ENCODE measurements at regions not wholly inside any gene's neighbourhood (a gene's known extent, or its start where the extent isn't known, plus 50 kb on each side); places are given as distances from the start of the nearest gene placed in this dataset.

- intact Hi-C loops (cut with micrococcal nuclease), result no loop called here
Measured at GRCh38 chr13:65857942-65858565, 1372.1 kb downstream of the PCDH9 start.

GRCh38 chr13:65856431-65856830, 1373.7 kb downstream of the PCDH9 start:
- no peaks in the 10 kb centered on the region for H3K9me3 ChIP-seq (replicated peaks; ENCODE audit: control insufficient read depth, insufficient read depth, low read length)
- H2AFZ ChIP-seq (ENCODE audit: low read depth, low read length), result no peak overlapping the region
- DNase-seq (ENCODE audit: low read depth, low spot score) (no peak), FAIRE-seq (no peak)
- H3K79me2 ChIP-seq (ENCODE audit: control insufficient read depth, insufficient read depth, low read length), result no peaks in the 10 kb centered on the region
- ChIA-PET CTCF (no interaction called here), POLR2A (no interaction called here)
- H3K27ac ChIP-seq (ENCODE audit: insufficient read depth, low read depth, low read length), result no peak overlapping the region
- dilution Hi-C loops (cut with MboI; ENCODE audit: extremely low pct_ligation_motif_present, low sequenced_read_pairs), result no loop called here
- no peak overlapping the region for H3K9ac ChIP-seq (replicated peaks; ENCODE audit: extremely low read depth, insufficient read depth, low read length)
- no peaks in the 10 kb centered on the region for H3K4me1 ChIP-seq (ENCODE audit: control insufficient read depth, extremely low read depth, insufficient read depth, low read length)
- no peaks in the 10 kb centered on the region for H3K27me3 ChIP-seq (ENCODE audit: control insufficient read depth in 2 of 2, insufficient read depth in 2 of 2, low read length in 2 of 2)
- H3K9me1 ChIP-seq (replicated peaks; ENCODE audit: control insufficient read depth, extremely low read depth, insufficient read depth, low read length), result no peaks in the 10 kb centered on the region
- H4K20me1 ChIP-seq (replicated peaks; ENCODE audit: control insufficient read depth, extremely low read depth, insufficient read depth, low read length), result no peaks in the 10 kb centered on the region
- no peak overlapping the region for H3K4me3 ChIP-seq (replicated peaks in 1 of 3; ENCODE audit: insufficient read depth in 1 of 3, low read depth in 1 of 3, low read length in 3 of 3)
- TF ChIP-seq MYC (IDR thresholded peaks at IDR 0.05; ENCODE audit: low read depth, low read length), result no peak
- TF ChIP-seq GATA2 (IDR thresholded peaks at IDR 0.05; ENCODE audit: insufficient read depth, insufficient read length, low read depth, low read length), result no peak
- no peak for TF ChIP-seq POLR2AphosphoS5 (IDR thresholded peaks at IDR 0.05; ENCODE audit: insufficient read depth, low read depth, low read length)
- no peak for TF ChIP-seq FOS (IDR thresholded peaks at IDR 0.05; ENCODE audit: borderline replicate concordance, insufficient read depth, low read length)
- TF ChIP-seq POLR2A (IDR thresholded peaks at IDR 0.05; ENCODE audit: low read depth, low read length), result no peak
- no peak for TF ChIP-seq CTCF (IDR thresholded peaks at IDR 0.05; ENCODE audit: extremely low read depth in 1 of 2, insufficient read depth in 1 of 2, low read depth in 1 of 2, low read length in 2 of 2)
- no TSS peak for BruUV-seq (replicated peaks)
- H3K36me3 ChIP-seq (ENCODE audit: control insufficient read depth in 2 of 2, extremely low read depth in 1 of 2, insufficient read depth in 2 of 2, low read length in 2 of 2), result no peaks in the 10 kb centered on the region
- intact Hi-C loops (cut with micrococcal nuclease), result no loop called here
- no peak overlapping the region for H3K4me2 ChIP-seq (ENCODE audit: insufficient read depth, low read length)

More at GRCh38 chr13:65857942-65858565, 1372.1 kb downstream of the PCDH9 start:
- no peaks in the 10 kb centered on the region for H3K4me1 ChIP-seq (ENCODE audit: control insufficient read depth, extremely low read depth, insufficient read depth, low read length)
- H4K20me1 ChIP-seq (replicated peaks; ENCODE audit: control insufficient read depth, extremely low read depth, insufficient read depth, low read length), result no peaks in the 10 kb centered on the region
- no peak overlapping the region for H3K27ac ChIP-seq (ENCODE audit: insufficient read depth, low read depth, low read length)
- H3K36me3 ChIP-seq (ENCODE audit: control insufficient read depth in 2 of 2, extremely low read depth in 1 of 2, insufficient read depth in 2 of 2, low read length in 2 of 2), result no peaks in the 10 kb centered on the region
- no peaks in the 10 kb centered on the region for H3K9me1 ChIP-seq (replicated peaks; ENCODE audit: control insufficient read depth, extremely low read depth, insufficient read depth, low read length)
- H3K9ac ChIP-seq (replicated peaks; ENCODE audit: extremely low read depth, insufficient read depth, low read length), result no peak overlapping the region
- H3K27me3 ChIP-seq (ENCODE audit: control insufficient read depth in 2 of 2, insufficient read depth in 2 of 2, low read length in 2 of 2), result no peaks in the 10 kb centered on the region
- H3K9me3 ChIP-seq (replicated peaks; ENCODE audit: control insufficient read depth, insufficient read depth, low read length), result no peaks in the 10 kb centered on the region
- FAIRE-seq (no peak), DNase-seq (ENCODE audit: low read depth, low spot score) (no peak)
- POLR2A ChIA-PET, result no interaction called here
- H2AFZ ChIP-seq (ENCODE audit: low read depth, low read length), result no peak overlapping the region
- no peak overlapping the region for H3K4me2 ChIP-seq (ENCODE audit: insufficient read depth, low read length)
- BruUV-seq (replicated peaks), result no TSS peak
- dilution Hi-C loops (cut with MboI; ENCODE audit: extremely low pct_ligation_motif_present, low sequenced_read_pairs), result no loop called here
- H3K79me2 ChIP-seq (ENCODE audit: control insufficient read depth, insufficient read depth, low read length), result no peaks in the 10 kb centered on the region
- CTCF ChIA-PET, result no interaction called here
- no peak overlapping the region for H3K4me3 ChIP-seq (replicated peaks in 1 of 3; ENCODE audit: insufficient read depth in 1 of 3, low read depth in 1 of 3, low read length in 3 of 3)
- TF ChIP-seq MYC (IDR thresholded peaks at IDR 0.05; ENCODE audit: low read depth, low read length) (no peak), POLR2AphosphoS5 (IDR thresholded peaks at IDR 0.05; ENCODE audit: insufficient read depth, low read depth, low read length) (no peak), MAX (IDR thresholded peaks at IDR 0.05; ENCODE audit: insufficient read depth, insufficient read length) (no peak)

Data from endothelial cell of umbilical vein (primary cell).